Head of caudate nucleus (tissue), 42 donors: ENCODE measurements at regions not wholly inside any gene's neighbourhood (a gene's known extent, or its start where the extent isn't known, plus 50 kb on each side); places are given as distances from the start of the nearest gene placed in this dataset.
"Not testable (repeated sequence)": the region's sequence is repeated elsewhere in the genome, so short reads cannot be mapped to it uniquely, and the experiment has no call there.

Source experiments
- DNase-seq, 42 donors: peaks; one replicate each; pipeline versions ENCODE4 v3.0.0 to v3.0.0-alpha.2; 2020 to 2021; ENCODE audit warnings: mixed read lengths in 7 of 42
- intact Hi-C: fragments of 100-400 bp; cut with DNase I; formaldehyde crosslinking; loops from one replicate; pipeline ENCODE4 v1.15.0; 2022

GRCh38 chr1:184826001-184826400, 71.3 kb upstream of the EDEM3 start:
- intact Hi-C loops = no loop called here
- DNase-seq = no peak

- intact Hi-C loops = no loop called here
- DNase-seq = peak in 1 of 42 donors; percentile 15
These were observed 70.9 kb upstream of the EDEM3 start for GRCh38 chr1:184825571-184825970.

DNA sequence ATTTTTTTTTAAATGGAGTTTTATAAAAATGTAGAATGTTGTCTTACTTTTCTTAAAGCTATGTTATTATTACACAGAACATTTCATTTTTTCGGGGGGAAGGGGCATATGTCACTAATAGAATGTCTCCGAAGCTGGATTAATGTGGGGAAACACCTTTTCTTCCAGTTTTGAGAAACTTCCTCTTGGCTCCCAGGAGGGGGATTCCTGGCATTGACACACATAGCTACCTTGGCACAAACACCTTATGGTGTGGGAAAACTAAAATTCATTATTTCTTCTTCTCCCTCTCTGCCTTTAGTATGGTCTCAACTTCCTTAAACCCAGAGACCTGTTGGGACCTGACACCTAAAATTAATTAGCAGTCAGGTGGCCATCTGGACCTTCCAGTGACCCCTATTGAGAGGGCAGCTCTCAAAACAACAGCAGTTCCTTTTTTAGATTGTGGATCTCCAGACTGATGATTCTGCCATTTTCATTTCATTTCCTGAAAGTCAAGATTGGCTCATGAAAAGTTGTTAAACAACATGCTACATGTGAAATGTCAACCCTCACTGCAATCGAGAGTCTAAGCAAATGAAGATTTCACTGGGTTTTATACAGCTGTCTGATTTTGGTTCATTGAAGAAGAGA, 70.1 kb upstream of the EDEM3 start:
- DNase-seq = no peak
- intact Hi-C loops = no loop called here

GRCh38 chr1:184823080-184823479, 68.4 kb upstream of the EDEM3 start:
- intact Hi-C loops = no loop called here
- no peak for DNase-seq

GRCh38 chr1:184822267-184822666, 67.6 kb upstream of the EDEM3 start:
- DNase-seq = no peak
- intact Hi-C loops = no loop called here

DNA sequence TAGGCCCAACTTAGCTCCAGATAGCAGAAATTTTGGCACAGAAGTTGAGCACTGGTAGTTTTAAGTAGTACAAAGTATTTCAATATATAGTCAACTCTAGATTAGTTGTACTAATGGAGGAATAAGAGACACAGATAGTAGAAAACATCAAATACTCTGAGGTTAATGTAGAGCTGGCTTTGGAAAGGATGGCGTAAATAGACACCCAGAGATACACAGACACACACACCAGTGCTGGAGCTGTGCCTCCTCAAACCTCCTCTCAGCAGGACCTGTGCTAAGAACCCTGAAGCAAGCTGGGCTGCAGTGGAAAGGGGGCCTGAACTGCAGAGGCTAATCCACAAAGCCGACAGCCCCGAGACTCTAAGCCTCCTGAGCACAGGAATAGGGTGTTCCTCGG, 67.0 kb upstream of the EDEM3 start:
- DNase-seq = no peak
- intact Hi-C loops = no loop called here

GRCh38 chr1:184820956-184821355, 66.3 kb upstream of the EDEM3 start:
- no peak for DNase-seq
- intact Hi-C loops = no loop called here

DNA sequence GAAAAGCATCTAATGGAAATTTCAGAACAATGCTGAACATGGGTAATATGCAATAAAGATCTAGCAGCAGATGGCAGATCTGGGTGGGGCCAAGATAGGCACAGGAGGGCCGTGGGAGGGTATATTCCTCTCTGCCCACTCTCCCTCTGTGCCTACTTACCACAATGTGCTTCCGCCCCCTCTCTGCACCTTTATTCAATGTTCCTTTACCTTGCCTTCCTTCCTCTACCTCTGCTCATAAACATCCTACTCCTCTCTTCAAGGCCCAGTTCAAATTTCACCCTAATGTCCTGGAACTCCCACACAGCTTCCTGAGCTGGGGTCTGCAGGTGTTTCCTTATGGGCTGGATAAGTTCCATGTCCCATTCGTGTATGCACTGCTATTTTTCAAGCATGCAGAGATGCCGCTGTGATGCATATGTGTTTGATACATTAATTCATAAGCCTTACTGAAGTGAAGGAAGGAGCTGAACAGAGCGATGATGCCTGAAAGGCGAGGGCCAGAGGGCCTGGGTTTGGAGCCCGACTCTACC, 65.6 kb upstream of the EDEM3 start:
- intact Hi-C loops = no loop called here

GRCh38 chr1:184818646-184819045, 64.0 kb upstream of the EDEM3 start:
- intact Hi-C loops = no loop called here
- no peak for DNase-seq

More for the DNA sequence above, 65.6 kb upstream of the EDEM3 start:
- no peak for DNase-seq

- intact Hi-C loops, DNase-seq: not testable (repeated sequence)
These were observed 62.3 kb upstream of the EDEM3 start for GRCh38 chr1:184817003-184817402.

- intact Hi-C loops = no loop called here
- no peak for DNase-seq
These were observed 59.0 kb upstream of the EDEM3 start for GRCh38 chr1:184813528-184814089.

DNA sequence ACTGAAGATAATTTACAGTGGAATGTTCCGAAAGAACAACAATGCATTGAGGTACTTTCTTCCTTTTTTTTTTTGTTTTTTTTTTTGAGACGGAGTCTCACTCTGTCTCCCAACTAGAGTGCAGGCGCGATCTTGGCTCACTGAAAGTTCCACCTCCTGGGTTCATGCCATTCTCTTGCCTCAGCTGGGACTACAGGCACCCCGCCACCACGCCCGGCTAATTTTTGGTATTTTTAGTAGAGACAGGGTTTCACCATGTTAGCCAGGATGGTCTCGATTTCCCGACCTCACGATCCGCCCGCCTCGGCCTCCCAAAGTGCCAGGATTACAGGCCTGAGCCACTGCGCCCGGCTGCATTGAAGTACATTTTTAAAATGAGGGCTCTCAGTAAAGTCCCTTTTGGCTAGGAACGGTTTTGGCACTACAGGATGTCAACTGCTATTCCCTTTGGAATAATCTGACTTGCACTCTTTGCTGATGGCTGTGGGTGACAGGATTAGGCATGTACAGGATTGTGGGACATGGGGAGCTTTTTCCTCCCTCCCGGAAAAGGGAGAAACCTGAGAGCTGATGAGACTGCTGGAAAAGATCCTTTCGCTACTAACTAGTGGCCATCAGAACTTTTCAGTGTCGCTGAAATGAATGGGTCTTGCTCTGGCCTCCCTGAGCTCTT, 56.9 kb upstream of the EDEM3 start:
- no peak for DNase-seq
- intact Hi-C loops = no loop called here

- no peak for DNase-seq
- intact Hi-C loops = no loop called here
These were observed 56.2 kb upstream of the EDEM3 start for GRCh38 chr1:184810735-184811343.

DNA sequence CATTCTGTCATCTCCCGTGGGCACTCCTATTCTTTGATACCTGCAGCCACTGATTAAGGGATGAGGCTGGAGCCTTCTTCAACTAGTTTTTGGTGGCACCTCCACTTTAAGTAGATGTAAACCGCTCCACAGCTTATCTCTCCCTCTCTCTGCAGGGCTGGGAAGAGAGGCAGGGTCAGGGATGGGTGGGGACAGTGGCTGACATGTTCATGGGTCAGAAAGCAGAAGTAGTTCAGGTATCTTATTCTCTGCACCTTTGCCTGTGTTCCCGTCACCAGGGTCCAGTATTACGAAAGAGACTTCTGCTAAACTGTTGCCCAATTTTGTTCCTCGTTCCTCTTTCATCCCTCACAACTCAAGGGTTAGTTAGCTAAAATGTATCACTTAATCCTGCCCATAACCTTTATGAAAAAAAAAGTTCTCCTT, 51.7 kb upstream of the EDEM3 start:
- intact Hi-C loops = loop anchor here (5.0 kb wide), 2 partner anchors 166 to 351 kb away; partner anchors contain the start of genes NIBAN1, SWT1 and TRMT1L

GRCh38 chr1:184805667-184806295, 51.1 kb upstream of the EDEM3 start:
- peak; percentile 78 to 95 (median 90) for DNase-seq
- intact Hi-C loops = loop anchor here (5.0 kb wide), 2 partner anchors 167 to 352 kb away; partner anchors contain the start of genes NIBAN1, SWT1 and TRMT1L

More for the DNA sequence above, 51.7 kb upstream of the EDEM3 start:
- DNase-seq = peak in 3 of 42 donors; percentile 4 to 29 (median 20)
